ENCODE measurements at regions not wholly inside any gene's neighbourhood (a gene's known extent, or its start where the extent isn't known, plus 50 kb on each side); places are given as distances from the start of the nearest gene placed in this dataset.

GRCh38 chr3:5275529-5275928 lies 88.0 kb downstream of the EDEM1 start:
- TF ChIP-seq PHB2 (IDR thresholded peaks at IDR 0.05; ENCODE audit: partially characterized antibody) (no peak), HOXA3 (CRISPR knock-in tag; IDR thresholded peaks at IDR 0.05) (no peak), ZBTB46 (CRISPR knock-in tag; IDR thresholded peaks at IDR 0.05; ENCODE audit: borderline replicate concordance) (no peak), HOMEZ (CRISPR knock-in tag; IDR thresholded peaks at IDR 0.05; ENCODE audit: low read depth) (no peak), POLR2A (IDR thresholded peaks at IDR 0.05; ENCODE audit: insufficient read depth in 1 of 2, low read depth in 2 of 2, low read length in 2 of 2) (no peak), ZFX (CRISPR knock-in tag; IDR thresholded peaks at IDR 0.05; ENCODE audit: low read depth) (no peak), IKZF4 (CRISPR knock-in tag; IDR thresholded peaks at IDR 0.05; ENCODE audit: borderline replicate concordance, low read depth, not compliant biosample characterization) (no peak), NFKB2 (CRISPR knock-in tag; IDR thresholded peaks at IDR 0.05; ENCODE audit: borderline replicate concordance) (no peak)
- TF ChIP-seq, protein P1, sequence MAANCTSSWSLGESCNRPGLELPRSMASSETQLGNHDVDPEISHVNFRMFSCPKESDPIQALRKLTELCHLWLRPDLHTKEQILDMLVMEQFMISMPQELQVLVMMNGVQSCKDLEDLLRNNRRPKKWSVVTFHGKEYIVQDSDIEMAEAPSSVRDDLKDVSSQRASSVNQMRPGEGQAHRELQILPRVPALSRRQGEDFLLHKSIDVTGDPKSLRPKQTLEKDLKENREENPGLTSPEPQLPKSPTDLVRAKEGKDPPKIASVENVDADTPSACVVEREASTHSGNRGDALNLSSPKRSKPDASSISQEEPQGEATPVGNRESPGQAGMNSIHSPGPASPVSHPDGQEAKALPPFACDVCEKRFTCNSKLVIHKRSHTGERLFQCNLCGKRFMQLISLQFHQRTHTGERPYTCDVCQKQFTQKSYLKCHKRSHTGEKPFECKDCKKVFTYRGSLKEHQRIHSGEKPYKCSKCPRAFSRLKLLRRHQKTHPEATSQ (CRISPR knock-in tag; IDR thresholded peaks at IDR 0.05; ENCODE audit: borderline replicate concordance) = no peak
- TF ChIP-seq, protein P2, sequence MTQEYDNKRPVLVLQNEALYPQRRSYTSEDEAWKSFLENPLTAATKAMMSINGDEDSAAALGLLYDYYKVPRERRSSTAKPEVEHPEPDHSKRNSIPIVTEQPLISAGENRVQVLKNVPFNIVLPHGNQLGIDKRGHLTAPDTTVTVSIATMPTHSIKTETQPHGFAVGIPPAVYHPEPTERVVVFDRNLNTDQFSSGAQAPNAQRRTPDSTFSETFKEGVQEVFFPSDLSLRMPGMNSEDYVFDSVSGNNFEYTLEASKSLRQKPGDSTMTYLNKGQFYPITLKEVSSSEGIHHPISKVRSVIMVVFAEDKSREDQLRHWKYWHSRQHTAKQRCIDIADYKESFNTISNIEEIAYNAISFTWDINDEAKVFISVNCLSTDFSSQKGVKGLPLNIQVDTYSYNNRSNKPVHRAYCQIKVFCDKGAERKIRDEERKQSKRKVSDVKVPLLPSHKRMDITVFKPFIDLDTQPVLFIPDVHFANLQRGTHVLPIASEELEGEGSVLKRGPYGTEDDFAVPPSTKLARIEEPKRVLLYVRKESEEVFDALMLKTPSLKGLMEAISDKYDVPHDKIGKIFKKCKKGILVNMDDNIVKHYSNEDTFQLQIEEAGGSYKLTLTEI (CRISPR knock-in tag; conservative IDR thresholded peaks at IDR 0.05) = no peak
